Small intestine (tissue), 7 donors: ENCODE measurements at regions not wholly inside any gene's neighbourhood (a gene's known extent, or its start where the extent isn't known, plus 50 kb on each side); places are given as distances from the start of the nearest gene placed in this dataset.

Experiments
- DNase-seq, 2 donors: peaks; one replicate each; pipeline versions ENCODE4 v3.0.0 to v3.0.0-alpha.2; 2013
- FAIRE-seq: peaks from 2 replicates; lab custom pipeline; 2012; peaks lifted over from hg19 to GRCh38; lab: Jason Lieb, UNC
- H3K27ac ChIP-seq, 3 donors: one replicate each; pipeline ENCODE4 v1.5.1; 2013; ENCODE audit warnings: low read length in 2 of 3, mild to moderate bottlenecking in 2 of 3, control low read depth in 1 of 3, inconsistent platforms in 1 of 3, low read depth in 1 of 3, moderate library complexity in 1 of 3
- H3K27me3 ChIP-seq, 3 donors: one replicate each; pipeline ENCODE4 v1.6.1; 2013; ENCODE audit warnings: low read length in 3 of 3, inconsistent platforms in 1 of 3; ENCODE audit not compliant: control insufficient read depth in 3 of 3, insufficient read depth in 3 of 3
- H3K36me3 ChIP-seq, 3 donors: one replicate each; pipeline ENCODE4 v1.6.1; 2013; ENCODE audit warnings: low read length in 3 of 3, inconsistent platforms in 1 of 3, low read depth in 1 of 3, mild to moderate bottlenecking in 1 of 3, moderate library complexity in 1 of 3; ENCODE audit not compliant: control insufficient read depth in 3 of 3, insufficient read depth in 2 of 3
- H3K4me1 ChIP-seq, 3 donors: one replicate each; pipeline ENCODE4 v1.6.1; 2013; ENCODE audit warnings: low read length in 2 of 3, inconsistent platforms in 1 of 3, low read depth in 1 of 3, mild to moderate bottlenecking in 1 of 3, moderate library complexity in 1 of 3; ENCODE audit not compliant: control insufficient read depth in 3 of 3, insufficient read depth in 2 of 3
- H3K4me3 ChIP-seq, 3 donors: one replicate each; pipeline ENCODE4 v1.5.1; 2013; ENCODE audit warnings: low read length in 3 of 3, control low read depth in 1 of 3, inconsistent platforms in 1 of 3, low read depth in 1 of 3, mild to moderate bottlenecking in 1 of 3, moderate library complexity in 1 of 3
- H3K9me3 ChIP-seq, 2 donors: one replicate each; pipeline ENCODE4 v1.6.1; 2013; ENCODE audit warnings: low read depth in 1 of 2, low read length in 1 of 2; ENCODE audit not compliant: control insufficient read depth in 2 of 2, insufficient read depth in 1 of 2
- WGBS, 3 donors: extraction: QIAGEN DNeasy Blood & Tissue Kit; methylation state at CpG; one replicate each; pipeline ENCODE4 v1.1.7; 2013; 5-methylcytosine and 5-hydroxymethylcytosine counted together
- donor health status: healthy with polysubstance abuse.
- donor health status: control.
- donor health status: control.
- donor health status: Bipolar disorder and iron deficiency.
- donor health status: healthy.

DNA sequence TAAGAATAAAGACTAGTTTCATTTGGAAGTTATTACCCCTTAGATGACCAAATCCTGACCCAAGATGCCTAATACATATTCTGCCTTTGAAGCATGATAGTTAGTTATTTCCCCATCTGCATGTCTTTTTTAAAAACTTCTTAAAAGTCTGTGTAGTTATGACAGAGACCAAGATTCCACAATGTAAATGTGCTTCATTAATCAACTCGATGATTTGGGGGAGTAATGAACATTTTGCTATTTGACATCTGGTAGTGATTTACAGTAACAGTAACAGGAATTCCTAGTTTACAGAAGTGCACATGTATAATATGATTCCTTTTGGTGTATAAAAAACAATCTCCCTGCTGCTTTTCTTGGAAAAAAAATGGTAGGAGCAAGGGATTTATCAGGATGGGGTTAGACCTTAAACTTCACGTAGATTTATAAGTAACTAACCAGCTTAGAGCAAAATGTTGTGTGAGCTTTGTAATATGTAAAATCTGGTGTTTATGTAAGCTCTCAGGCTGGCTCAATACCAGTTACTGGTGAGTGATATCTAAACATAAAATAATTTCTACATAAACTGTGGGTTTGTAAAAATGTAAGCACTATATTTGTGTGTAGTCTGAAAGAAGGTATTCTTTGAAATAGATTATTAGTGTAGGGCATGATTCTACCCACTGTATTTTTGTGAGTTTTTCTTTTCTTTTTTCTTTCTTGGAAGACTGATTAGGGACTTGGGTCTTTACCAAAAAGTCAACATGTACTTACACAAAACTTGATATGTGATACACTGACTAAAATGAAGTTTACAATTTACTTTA is 641.6 kb downstream of the EPHA4 start:
- WGBS, 3 donors, result 62 to 65% (median 63%) methylated on average over 2 of the region's 2 CpGs
- no peak overlapping the region for H3K27ac ChIP-seq
- peaks cover 2 to 14% of the 10 kb centered on the region in 2 donors for H3K9me3 ChIP-seq
- H3K4me3 ChIP-seq, result no peak overlapping the region
- H3K36me3 ChIP-seq, result no peaks in the 10 kb centered on the region
- H3K27me3 ChIP-seq, result no peaks in the 10 kb centered on the region
- no peak for DNase-seq
- no peaks in the 10 kb centered on the region for H3K4me1 ChIP-seq
- no peak for FAIRE-seq

DNA sequence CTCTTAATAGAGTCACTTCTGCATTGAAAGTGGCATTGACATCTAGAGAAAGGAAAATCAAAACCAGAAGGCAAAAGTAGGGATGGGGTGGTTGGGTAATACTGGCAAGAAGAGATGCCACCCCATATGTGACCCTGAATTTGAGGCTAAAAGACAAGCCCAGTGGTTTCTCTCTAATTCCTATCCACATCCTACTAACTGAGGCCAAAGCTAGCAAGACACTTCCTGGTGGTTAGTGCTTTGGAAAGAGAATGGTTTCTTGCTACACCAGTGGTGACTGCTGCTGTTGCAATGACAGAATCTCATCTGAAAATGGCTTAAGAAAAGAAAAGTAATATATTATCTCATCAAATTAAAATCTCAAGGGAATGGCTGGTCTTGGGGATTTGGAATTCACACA is 640.6 kb downstream of the EPHA4 start:
- H3K36me3 ChIP-seq, result no peaks in the 10 kb centered on the region
- no peak overlapping the region for H3K4me3 ChIP-seq
- DNase-seq, result no peak
- H3K4me1 ChIP-seq, result no peaks in the 10 kb centered on the region
- H3K27me3 ChIP-seq, result no peaks in the 10 kb centered on the region
- FAIRE-seq, result no peak
- no peak overlapping the region for H3K27ac ChIP-seq
- peaks cover 0 to 4% of the 10 kb centered on the region in 2 donors for H3K9me3 ChIP-seq

DNA sequence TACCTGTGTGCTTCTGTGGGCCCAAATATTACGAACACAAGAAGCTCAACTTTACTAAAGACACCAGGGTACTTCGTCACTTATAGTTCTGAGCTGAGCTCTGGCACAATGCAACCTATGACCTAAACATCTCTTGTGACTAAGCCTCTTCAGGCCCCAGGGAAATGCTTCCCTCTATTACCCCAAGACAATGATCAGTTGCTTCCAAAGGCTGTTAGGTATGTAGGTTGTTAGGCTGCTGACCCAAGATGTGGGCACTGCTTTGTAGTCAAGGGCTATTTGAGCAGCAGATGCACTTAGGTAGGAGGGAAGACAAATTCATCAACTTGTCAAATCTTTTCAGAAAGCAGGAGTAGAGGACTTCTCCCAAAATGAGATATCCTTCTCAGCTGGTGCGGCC is 640.1 kb downstream of the EPHA4 start:
- WGBS, 3 donors, result 71 to 88% (median 83%) methylated on average over 3 of the region's 3 CpGs
- no peak for FAIRE-seq

DNA sequence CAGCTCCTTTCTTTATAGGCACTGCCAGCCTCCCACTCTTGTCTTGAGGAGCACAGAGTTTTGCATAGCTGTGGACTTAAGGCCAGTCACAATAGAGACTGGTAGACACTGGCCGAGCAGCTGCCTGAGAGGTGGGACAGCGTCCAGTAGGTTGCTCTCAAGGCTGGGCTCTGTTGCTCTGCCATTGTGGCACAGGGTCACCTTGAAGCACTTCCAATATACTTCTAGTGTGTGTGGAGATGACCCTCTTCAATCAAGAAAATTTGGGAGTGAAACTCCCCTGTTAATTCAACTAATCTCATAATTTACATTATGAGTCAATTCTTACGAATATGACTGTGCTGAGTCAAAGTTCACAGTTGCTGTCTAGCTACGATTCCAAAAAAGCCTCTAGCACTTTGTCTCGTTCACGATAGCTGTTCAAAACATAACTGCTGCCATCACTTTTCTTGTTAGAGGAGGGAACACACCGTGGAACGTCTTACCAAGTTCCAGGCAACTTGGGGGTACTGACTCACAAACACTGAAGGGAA is 636.2 kb downstream of the EPHA4 start:
- H3K4me1 ChIP-seq, result no peaks in the 10 kb centered on the region
- 69 to 72% (median 72%) methylated on average over 8 of the region's 8 CpGs for WGBS, 3 donors
- FAIRE-seq, result no peak
- H3K4me3 ChIP-seq, result no peak overlapping the region
- H3K36me3 ChIP-seq, result no peaks in the 10 kb centered on the region
- DNase-seq, result no peak
- no peak overlapping the region for H3K27ac ChIP-seq
- no peaks in the 10 kb centered on the region for H3K9me3 ChIP-seq
- no peaks in the 10 kb centered on the region for H3K27me3 ChIP-seq

More for the DNA sequence above, 640.1 kb downstream of the EPHA4 start:
- H3K27me3 ChIP-seq, result no peaks in the 10 kb centered on the region
- H3K4me1 ChIP-seq, result no peaks in the 10 kb centered on the region
- no peak overlapping the region for H3K4me3 ChIP-seq
- H3K9me3 ChIP-seq, result no peaks in the 10 kb centered on the region
- no peak for DNase-seq
- H3K27ac ChIP-seq, result no peak overlapping the region
- H3K36me3 ChIP-seq, result no peaks in the 10 kb centered on the region

DNA sequence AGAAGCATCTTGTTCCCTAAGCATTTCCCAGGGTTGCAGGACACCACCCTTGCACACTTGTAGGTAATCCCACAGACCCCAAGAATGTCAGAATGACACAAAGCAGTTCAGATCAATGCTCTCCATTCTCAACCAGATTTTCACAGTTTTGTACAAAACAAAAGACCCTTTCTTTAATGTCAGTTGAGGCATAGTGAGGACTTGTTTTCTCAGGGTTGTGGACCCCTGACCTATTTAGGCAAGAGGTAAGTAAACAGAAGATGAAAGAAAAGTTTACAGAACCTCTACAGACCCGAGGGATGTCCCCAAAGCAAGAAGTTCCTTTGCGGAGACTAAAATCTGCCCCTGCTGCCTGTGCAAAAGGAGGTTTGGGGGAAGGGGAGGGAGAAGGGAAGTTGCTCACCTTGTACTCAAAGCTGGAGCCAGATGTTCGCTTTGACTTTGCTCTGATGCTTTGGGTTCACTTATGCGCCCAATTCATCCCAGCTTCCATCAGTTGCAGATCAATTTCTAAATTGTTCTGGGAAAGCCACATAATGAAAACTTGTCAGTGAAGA is 635.4 kb downstream of the EPHA4 start:
- Histone ChIP-seq H3K36me3 (no peaks in the 10 kb centered on the region), H3K9me3 (no peaks in the 10 kb centered on the region), H3K27ac (no peak overlapping the region), H3K4me3 (no peak overlapping the region), H3K4me1 (no peaks in the 10 kb centered on the region), H3K27me3 (no peaks in the 10 kb centered on the region)
- WGBS, 3 donors, result 61 to 71% (median 69%) methylated on average over 4 of the region's 4 CpGs
- FAIRE-seq (no peak), DNase-seq (no peak)

DNA sequence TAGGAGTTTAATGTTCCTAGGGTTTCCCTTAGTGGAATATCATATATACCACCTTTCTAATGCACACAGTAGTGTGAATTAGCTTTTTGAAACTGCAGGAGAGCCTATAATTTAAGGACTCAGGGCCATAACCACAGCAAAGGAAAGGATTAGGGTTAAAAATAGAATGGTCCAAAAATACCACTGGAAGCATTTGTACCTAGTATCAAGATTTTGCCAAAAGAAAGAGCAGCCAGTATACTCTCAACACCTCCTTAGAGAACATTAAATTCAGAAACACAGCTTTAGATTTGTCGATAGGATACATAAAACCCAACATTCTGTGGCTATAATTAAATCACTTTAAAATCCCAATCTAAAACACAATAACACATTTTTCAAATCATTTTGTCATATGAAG is 634.9 kb downstream of the EPHA4 start:
- FAIRE-seq (no peak), DNase-seq (no peak)
- Histone ChIP-seq H3K4me1 (no peaks in the 10 kb centered on the region), H3K4me3 (no peak overlapping the region), H3K36me3 (no peaks in the 10 kb centered on the region), H3K9me3 (no peaks in the 10 kb centered on the region), H3K27ac (no peak overlapping the region), H3K27me3 (no peaks in the 10 kb centered on the region)
- 72 to 96% (median 82%) methylated on average over 1 of the region's 1 CpG for WGBS, 3 donors

DNA sequence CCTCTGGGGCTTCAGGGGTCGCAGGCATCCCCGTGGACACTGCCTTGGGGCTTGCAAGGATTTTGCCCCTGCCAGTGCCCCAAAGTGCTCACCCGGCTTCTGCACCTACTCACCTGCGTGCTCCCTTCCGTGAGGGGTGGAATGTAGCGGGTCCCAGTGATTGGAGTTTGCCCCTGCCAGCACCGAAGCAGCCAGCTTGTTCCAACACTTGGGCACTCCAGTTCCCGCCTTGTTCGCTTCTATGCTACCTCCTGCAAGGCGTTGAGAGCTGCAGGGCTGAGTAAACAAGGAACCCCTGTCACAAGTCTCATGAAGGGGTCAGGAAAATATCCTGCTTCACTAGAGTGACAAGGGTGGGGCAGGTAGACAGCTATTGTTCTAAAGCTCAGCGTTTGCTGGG is 631.5 kb downstream of the EPHA4 start:
- FAIRE-seq (no peak), DNase-seq (no peak)
- no peaks in the 10 kb centered on the region for H3K4me1 ChIP-seq
- H3K27me3 ChIP-seq, result no peaks in the 10 kb centered on the region
- 53 to 80% (median 65%) methylated on average over 11 of the region's 11 CpGs for WGBS, 3 donors
- no peaks in the 10 kb centered on the region for H3K36me3 ChIP-seq
- no peak overlapping the region for H3K4me3 ChIP-seq
- no peak overlapping the region for H3K27ac ChIP-seq
- no peaks in the 10 kb centered on the region for H3K9me3 ChIP-seq

DNA sequence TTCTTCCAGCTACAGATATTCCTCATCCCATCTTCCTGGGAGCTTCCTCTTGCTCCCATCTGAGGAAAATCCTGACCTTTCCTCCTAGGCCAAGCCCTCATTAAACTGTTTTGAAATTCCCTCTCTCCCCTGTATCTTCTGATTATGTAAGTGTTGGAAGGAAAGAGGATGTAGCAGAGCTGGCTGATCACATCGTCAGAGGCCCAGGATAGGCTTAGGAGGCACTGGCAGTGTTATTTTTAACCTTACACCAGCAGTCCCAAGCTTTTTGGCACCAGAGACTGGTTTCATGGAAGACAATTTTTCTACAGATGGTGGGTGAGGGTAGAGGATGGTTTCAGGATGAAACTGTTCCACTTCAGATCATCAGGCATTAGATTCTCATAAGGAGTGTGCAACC is 630.4 kb downstream of the EPHA4 start:
- Histone ChIP-seq H3K36me3 (no peaks in the 10 kb centered on the region), H3K27me3 (no peaks in the 10 kb centered on the region), H3K27ac (no peak overlapping the region), H3K4me3 (no peak overlapping the region), H3K9me3 (no peaks in the 10 kb centered on the region), H3K4me1 (no peaks in the 10 kb centered on the region)
- WGBS, 3 donors, result 77 to 82% (median 78%) methylated on average over 1 of the region's 1 CpG
- DNase-seq (no peak), FAIRE-seq (no peak)
